IPS DF 6.9 (cell line): ENCODE measurements at regions not wholly inside any gene's neighbourhood (a gene's known extent, or its start where the extent isn't known, plus 50 kb on each side); places are given as distances from the start of the nearest gene placed in this dataset.

Experiments
- DNase-seq: peaks from one replicate; pipeline ENCODE4 v3.0.0-alpha.2; 2013; ENCODE audit warnings: low read depth, low spot score
- H3K27ac ChIP-seq: one replicate; pipeline ENCODE4 v1.5.1; 2013; ENCODE audit warnings: low read length, control low read depth
- H3K27me3 ChIP-seq: 2 replicates; pipeline ENCODE4 v1.6.1; 2013; ENCODE audit warnings: mild to moderate bottlenecking, low read length; ENCODE audit not compliant: control insufficient read depth, insufficient read depth
- H3K36me3 ChIP-seq: 2 replicates; pipeline ENCODE4 v1.6.1; 2013; ENCODE audit warnings: low read length; ENCODE audit not compliant: control insufficient read depth, insufficient read depth
- H3K4me1 ChIP-seq: 2 replicates; pipeline ENCODE4 v1.6.1; 2013; ENCODE audit warnings: low read length; ENCODE audit not compliant: control insufficient read depth, insufficient read depth
- H3K4me3 ChIP-seq: 2 replicates; pipeline ENCODE4 v1.5.1; 2013; ENCODE audit warnings: mild to moderate bottlenecking, low read length
- H3K9me3 ChIP-seq: 2 replicates; pipeline ENCODE4 v1.6.1; 2013; ENCODE audit warnings: low read length, inconsistent platforms; ENCODE audit not compliant: control insufficient read depth, insufficient read depth
- WGBS: extraction: QIAGEN DNeasy Blood & Tissue Kit; methylation state at CpG from one replicate; pipeline ENCODE4 v1.1.7; 2013; ENCODE audit warnings: mixed read lengths, missing lambda C conversion rate; ENCODE audit not compliant: insufficient read length, insufficient coverage; 5-methylcytosine and 5-hydroxymethylcytosine counted together

DNA sequence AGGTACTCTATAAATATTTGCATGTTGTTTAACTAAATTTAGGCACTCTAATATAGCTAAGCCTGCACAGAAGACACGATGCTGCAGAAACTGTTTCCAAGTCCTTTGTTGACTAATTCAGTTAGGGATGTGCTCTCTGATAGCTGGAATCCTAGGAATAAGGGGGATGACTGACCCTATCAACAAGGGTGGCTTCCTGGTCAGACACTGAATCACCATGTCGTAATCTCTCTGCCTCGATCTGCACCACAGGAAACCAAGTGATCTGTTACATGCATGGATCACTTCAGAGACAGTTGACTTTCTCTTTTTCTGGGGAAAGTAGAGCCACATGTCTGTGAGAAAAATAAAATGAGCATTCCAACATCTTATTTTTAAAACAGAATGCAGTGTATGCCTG lies 169.1 kb downstream of the GUCY2F start:
- no peaks in the 10 kb centered on the region for H3K36me3 ChIP-seq
- WGBS, result no CpG with 5 or more reads among the region's 3 CpGs
- no peak overlapping the region for H3K4me3 ChIP-seq
- DNase-seq, result no peak
- no peaks in the 10 kb centered on the region for H3K27me3 ChIP-seq
- no peaks in the 10 kb centered on the region for H3K4me1 ChIP-seq
- no peaks in the 10 kb centered on the region for H3K9me3 ChIP-seq
- H3K27ac ChIP-seq, result no peak overlapping the region

DNA sequence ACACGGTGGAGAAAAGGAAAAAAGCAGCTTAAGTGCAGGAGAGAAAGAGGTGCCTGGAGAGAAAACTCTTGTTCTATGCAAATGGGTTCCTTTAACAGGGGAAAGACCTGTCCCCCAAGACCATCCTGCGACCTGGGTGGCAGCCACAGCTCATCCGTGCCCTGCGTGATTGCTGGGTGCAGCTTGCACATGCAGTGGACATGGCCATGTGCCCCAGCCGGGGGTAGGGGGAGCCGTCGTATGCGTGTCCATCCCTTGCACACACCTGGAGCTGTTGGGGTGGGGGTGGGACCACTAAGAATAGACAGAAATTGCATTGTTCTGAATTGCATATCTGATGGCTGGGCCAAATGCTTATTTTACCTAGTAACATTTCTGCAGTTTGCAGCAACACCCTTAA lies 171.9 kb downstream of the GUCY2F start:
- WGBS, result no CpG with 5 or more reads among the region's 8 CpGs
- DNase-seq, result no peak
- Histone ChIP-seq H3K36me3 (no peaks in the 10 kb centered on the region), H3K4me3 (no peak overlapping the region), H3K4me1 (no peaks in the 10 kb centered on the region), H3K27me3 (no peaks in the 10 kb centered on the region), H3K27ac (no peak overlapping the region), H3K9me3 (no peaks in the 10 kb centered on the region)

DNA sequence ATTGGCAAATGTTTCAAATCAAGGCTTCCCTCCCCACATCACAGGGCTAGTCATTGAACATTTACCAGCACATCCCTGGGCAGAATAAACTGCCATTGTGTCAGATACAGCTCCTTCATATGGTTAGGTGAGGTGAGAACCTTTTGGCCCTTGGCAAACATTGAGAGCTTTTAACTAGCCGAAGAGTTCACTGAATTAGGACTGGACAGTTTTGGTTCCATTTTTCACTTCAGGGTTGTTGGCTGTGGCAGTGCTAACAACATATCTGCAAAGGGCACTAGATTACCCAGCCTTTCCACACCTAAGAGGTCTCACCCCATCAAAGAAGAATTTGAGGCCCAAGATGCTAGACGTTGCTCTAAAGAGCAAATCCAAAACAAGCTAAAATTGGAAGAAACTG lies 180.7 kb downstream of the GUCY2F start:
- WGBS, result no CpG with 5 or more reads among the region's 2 CpGs
- no peaks in the 10 kb centered on the region; the same call in 1 of the 2 replicates for H3K4me1 ChIP-seq
- no peak for DNase-seq

DNA sequence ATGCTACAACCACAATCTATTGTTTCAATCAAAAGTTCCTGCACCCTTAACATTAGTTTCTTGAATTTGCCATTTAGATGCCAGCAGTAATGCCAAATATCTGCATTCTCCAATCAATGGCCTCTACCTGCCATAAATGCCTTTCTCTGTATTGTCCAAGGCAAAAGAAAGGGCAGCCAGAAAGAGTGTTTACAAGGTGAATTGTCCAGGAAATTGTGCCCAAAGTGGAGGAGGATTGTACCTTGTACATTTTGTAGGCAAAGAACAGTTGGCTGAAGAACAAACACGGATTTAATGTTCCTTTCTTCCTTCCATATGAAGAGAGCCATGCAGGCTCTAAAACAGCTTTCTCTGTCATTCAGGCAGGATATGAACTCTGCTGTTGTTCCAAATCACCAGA lies 181.5 kb downstream of the GUCY2F start:
- no peaks in the 10 kb centered on the region; the same call in 1 of the 2 replicates for H3K4me1 ChIP-seq
- no CpG with 5 or more reads among the region's 1 CpG for WGBS
- no peak overlapping the region for H3K27ac ChIP-seq
- H3K4me3 ChIP-seq, result no peak overlapping the region
- no peak for DNase-seq
- H3K27me3 ChIP-seq, result no peaks in the 10 kb centered on the region
- no peaks in the 10 kb centered on the region for H3K9me3 ChIP-seq
- H3K36me3 ChIP-seq, result no peaks in the 10 kb centered on the region

More for the DNA sequence above, 180.7 kb downstream of the GUCY2F start:
- Histone ChIP-seq H3K27me3 (no peaks in the 10 kb centered on the region), H3K27ac (no peak overlapping the region), H3K4me3 (no peak overlapping the region), H3K36me3 (no peaks in the 10 kb centered on the region), H3K9me3 (no peaks in the 10 kb centered on the region)

DNA sequence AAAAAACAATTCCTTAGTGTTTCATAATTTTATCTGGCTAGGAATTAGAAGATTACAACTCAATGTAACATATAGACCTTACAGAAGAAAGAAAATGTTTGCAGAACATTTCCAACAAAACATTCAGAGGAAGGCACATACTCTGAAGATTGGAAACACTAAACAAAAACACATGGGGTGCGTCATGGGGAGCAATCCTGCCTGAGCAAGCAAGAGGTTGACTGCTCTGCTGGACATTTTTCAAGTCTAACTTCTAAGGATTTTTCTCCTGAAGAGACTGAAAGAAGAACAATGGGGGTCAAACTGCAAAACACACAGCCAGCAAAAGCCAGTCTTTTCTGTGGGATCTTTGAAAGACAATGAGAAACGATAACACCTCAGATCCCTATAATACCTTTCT lies 182.8 kb downstream of the GUCY2F start:
- Histone ChIP-seq H3K4me1 (no peaks in the 10 kb centered on the region; the same call in 1 of the 2 replicates), H3K4me3 (no peak overlapping the region), H3K36me3 (no peaks in the 10 kb centered on the region), H3K27ac (no peak overlapping the region), H3K27me3 (no peaks in the 10 kb centered on the region), H3K9me3 (no peaks in the 10 kb centered on the region)
- WGBS, result no CpG with 5 or more reads among the region's 2 CpGs
- no peak for DNase-seq

DNA sequence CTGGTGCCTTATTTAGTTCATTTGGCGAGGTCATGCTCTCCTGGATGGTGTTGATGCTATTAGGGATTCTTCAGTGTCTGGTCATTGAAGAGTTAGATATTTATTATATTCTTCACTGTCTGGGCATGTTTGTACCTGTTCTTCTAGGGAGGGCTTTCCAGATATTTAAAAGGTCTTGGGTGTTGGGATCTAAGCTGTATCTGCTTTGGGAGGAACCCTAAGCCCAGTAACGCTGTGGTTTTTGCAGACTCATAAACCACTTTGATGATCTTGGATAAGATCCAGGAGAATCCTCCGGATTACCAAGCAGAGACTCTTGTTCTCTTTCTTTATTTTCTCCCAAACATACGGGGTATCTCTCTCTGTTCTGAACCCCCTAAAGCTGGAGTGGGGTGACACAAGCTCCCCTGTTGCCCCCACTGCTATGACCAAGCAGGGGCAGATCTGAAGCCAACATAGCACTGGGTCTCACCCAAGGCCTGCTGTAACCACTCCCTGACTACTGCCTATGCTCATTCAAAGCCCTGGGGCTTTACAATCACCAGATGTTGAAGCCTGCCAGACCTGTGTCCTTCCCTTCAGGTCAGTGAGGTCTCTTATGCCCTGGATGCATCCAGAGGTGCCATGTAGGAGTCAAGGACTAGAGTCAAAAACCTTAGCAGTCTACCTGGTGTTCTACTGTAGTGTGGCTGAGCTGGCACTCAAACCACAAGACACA lies 187.6 kb downstream of the GUCY2F start:
- Histone ChIP-seq H3K4me1 (no peaks in the 10 kb centered on the region; the same call in 1 of the 2 replicates), H3K9me3 (no peaks in the 10 kb centered on the region), H3K27ac (no peak overlapping the region), H3K36me3 (no peaks in the 10 kb centered on the region), H3K4me3 (no peak overlapping the region), H3K27me3 (no peaks in the 10 kb centered on the region)
- no CpG with 5 or more reads among the region's 4 CpGs for WGBS
- DNase-seq, result no peak

DNA sequence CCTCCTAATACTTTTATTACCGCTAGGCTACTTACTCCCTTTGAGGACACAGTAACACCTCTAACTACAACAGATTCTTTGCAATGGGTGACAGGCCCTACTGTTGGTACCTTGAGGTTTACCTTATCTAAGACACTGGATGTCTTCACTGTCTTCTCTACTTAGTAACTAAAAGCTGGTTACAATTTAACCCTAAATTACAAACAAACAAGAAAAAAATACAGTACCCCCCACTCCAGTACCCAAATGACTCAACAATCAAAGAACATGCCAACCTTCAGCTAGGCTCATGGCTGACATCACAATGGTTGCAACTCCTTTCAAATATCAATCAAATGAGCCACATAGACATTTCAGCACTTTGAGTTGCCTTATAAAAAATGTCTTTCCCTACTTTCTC lies 198.0 kb downstream of the GUCY2F start:
- no peaks in the 10 kb centered on the region for H3K36me3 ChIP-seq
- no peaks in the 10 kb centered on the region for H3K9me3 ChIP-seq
- no peak overlapping the region for H3K4me3 ChIP-seq
- H3K4me1 ChIP-seq, result no peaks in the 10 kb centered on the region
- H3K27ac ChIP-seq, result no peak overlapping the region
- H3K27me3 ChIP-seq, result no peaks in the 10 kb centered on the region
- no CpG with 5 or more reads among the region's 1 CpG for WGBS
- DNase-seq, result no peak

DNA sequence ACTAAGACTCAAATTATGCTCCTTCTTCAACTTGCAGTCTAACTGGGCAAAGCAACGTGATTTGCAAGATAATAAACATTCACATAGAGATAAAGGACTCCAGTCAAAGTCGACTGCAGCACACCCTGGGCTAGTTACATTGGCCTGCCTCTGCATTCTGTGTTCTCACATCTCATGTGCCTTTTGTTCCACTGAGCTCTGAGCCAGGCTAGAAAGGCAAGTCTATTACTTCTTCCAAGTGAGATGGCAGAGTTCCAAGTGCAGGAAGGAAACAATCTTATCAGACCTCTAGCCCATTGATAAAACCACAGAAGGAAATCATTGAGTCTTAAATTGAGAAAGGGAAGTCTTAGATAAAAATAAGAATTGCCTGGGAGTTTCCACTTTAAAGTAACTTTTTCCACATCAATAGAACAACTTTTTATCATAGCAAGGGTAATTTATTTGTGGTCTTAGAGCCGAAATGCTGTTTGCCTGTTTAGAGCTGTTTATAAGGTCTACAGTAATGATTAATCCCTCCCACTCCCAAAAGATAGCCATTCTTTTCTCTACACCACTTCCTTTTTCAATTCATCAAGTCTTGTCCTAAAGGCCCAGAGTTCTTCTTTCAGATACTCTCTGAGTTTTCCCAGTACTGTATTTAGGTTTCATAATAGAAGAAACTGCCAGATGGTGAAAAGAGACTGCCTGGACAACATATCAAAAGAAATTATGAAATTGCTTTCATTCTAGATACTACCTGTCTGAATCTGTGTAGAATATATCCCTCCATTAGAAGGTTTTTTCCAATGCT lies 200.2 kb downstream of the GUCY2F start:
- WGBS, result no CpG with 5 or more reads among the region's 3 CpGs
- H3K4me1 ChIP-seq, result no peaks in the 10 kb centered on the region
- DNase-seq, result no peak

DNA sequence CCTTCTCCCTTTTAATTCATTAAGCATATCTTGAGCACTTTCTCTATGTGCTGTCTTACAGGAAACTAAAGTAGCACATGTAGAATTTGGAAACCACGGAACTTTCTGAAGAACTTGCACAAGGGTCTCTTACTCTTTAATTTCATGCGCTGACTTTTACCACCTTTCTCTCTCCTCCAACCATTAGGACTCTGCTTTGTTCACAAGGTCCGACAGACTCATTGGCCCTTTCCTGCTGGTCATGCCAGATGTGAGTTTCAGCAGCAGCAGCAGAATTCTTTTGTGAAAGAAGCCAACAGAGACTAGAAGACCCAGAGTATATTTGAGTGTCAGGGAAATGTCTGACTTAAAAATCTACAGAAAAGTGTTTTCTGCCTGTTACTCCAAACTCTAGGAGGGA lies 207.1 kb downstream of the GUCY2F start:
- Histone ChIP-seq H3K36me3 (no peaks in the 10 kb centered on the region), H3K27me3 (no peaks in the 10 kb centered on the region), H3K4me1 (no peaks in the 10 kb centered on the region), H3K4me3 (no peak overlapping the region), H3K9me3 (no peaks in the 10 kb centered on the region), H3K27ac (no peak overlapping the region)
- WGBS, result no CpG with 5 or more reads among the region's 3 CpGs
- DNase-seq, result no peak

More for the DNA sequence above, 200.2 kb downstream of the GUCY2F start:
- Histone ChIP-seq H3K4me3 (no peak overlapping the region), H3K27ac (no peak overlapping the region), H3K9me3 (no peaks in the 10 kb centered on the region), H3K27me3 (no peaks in the 10 kb centered on the region), H3K36me3 (no peaks in the 10 kb centered on the region)

DNA sequence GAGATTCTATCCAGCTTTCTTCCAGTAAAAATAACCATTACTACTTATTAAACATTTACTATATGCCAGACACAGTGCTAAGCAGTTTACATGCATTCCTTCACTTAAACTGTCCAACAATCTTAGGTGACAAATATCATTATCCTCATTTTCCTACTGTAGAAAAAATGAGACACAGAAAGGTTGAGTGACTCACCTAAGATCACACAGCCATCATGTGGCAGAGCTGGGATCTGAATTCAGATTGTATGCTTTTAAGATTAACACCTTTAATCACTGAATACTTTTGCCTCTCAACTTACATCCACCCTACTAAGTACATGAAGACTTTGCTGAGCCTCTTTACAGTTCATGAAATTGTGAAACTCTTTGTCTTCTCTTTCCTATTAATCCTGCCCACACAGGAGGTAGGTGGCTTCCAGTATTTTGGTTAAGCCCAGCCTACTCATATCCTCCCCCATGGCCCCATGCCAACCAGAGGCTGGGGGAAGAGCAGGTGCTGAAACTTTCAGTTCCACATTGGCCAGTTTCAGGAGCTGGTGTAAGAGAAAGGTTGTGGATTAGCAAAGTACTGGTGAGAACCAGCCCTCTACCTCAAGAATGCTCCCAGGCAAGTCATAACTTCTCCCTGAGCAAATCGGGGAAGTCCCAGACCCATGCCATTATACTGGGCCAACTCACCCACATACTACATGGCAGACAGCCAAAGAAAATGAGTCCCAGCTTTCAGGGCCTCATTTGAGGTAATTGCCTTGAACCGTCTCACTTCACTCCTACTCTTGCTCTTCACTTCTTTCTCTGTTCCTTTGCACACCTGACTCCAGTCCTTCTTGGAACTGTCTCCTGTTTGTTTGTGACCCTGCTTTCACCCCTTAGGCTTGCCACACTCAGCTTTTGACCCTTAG lies 211.1 kb downstream of the GUCY2F start:
- no peaks in the 10 kb centered on the region for H3K36me3 ChIP-seq
- DNase-seq, result no peak
- H3K4me1 ChIP-seq, result no peaks in the 10 kb centered on the region
- no peak overlapping the region for H3K4me3 ChIP-seq
- no peaks in the 10 kb centered on the region for H3K9me3 ChIP-seq
- no peaks in the 10 kb centered on the region for H3K27me3 ChIP-seq
- no CpG with 5 or more reads among the region's 2 CpGs for WGBS
- no peak overlapping the region for H3K27ac ChIP-seq
